OCI-LY1 (cell line): ENCODE measurements at regions not wholly inside any gene's neighbourhood (a gene's known extent, or its start where the extent isn't known, plus 50 kb on each side); places are given as distances from the start of the nearest gene placed in this dataset.

Experiments
- CTCF ChIP-seq: fragments of 200-600 bp; sonication (generic), shearing (Covaris generic); IDR thresholded peaks from 2 replicates; pipeline ENCODE4 v1.5.1; 2017; ENCODE audit warnings: mild to moderate bottlenecking, antibody characterized with exemption, low read length, moderate library complexity, mixed read lengths
- EZH2 ChIP-seq: fragments of 200-600 bp; sonication (generic), shearing (Covaris generic); IDR thresholded peaks from 2 replicates; pipeline ENCODE4 v1.8.0; 2017; ENCODE audit warnings: borderline replicate concordance, mixed run types, mild to moderate bottlenecking, antibody characterized with exemption, low read length, moderate library complexity, mixed read lengths

- TF ChIP-seq EZH2 (no peak), CTCF (no peak)
Observed at GRCh38 chr6:14209000-14209399, 91.4 kb downstream of the CD83 start.
